KBM-7 (cell line): ENCODE measurements at regions not wholly inside any gene's neighbourhood (a gene's known extent, or its start where the extent isn't known, plus 50 kb on each side); places are given as distances from the start of the nearest gene placed in this dataset.
"Not testable (repeated sequence)": the region's sequence is repeated elsewhere in the genome, so short reads cannot be mapped to it uniquely, and the experiment has no call there.

Experiments used
- DNase-seq: peaks from one replicate; pipeline ENCODE4 v3.0.0-alpha.2; 2015
- in situ Hi-C: fragments of 300-500 bp; cut with MboI; formaldehyde crosslinking; loops from 2 replicates; pipeline ENCODE4 v1.14.3; 2020; ENCODE audit warnings: low sequenced_read_pairs, low pct_unique_long_range_greater_than_20kb, mixed read lengths

- no peak for DNase-seq
- in situ Hi-C loops, result no loop called here
Observed at GRCh38 chr1:182331387-182331786, 60.2 kb downstream of the GLUL start.

DNA sequence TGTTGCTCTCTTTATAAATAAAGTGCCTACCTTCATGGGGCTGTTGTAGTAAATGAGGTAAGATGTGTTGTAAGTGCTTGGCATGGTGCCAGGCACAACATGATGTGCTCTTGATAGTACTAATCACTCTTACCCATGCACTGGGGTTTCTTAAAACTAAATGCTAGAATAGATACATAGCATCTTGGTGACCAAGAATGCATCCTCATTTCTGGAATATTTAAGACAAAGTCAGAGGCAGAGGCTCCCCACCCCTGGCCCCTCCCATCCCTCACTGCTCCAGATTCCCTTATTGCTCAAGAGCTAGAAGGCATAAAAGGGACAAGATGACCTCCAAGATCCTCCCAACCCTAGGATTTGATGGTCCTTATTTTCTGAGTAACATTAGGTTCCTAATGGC, 61.3 kb downstream of the GLUL start:
- in situ Hi-C loops, result no loop called here
- no peak for DNase-seq

DNA sequence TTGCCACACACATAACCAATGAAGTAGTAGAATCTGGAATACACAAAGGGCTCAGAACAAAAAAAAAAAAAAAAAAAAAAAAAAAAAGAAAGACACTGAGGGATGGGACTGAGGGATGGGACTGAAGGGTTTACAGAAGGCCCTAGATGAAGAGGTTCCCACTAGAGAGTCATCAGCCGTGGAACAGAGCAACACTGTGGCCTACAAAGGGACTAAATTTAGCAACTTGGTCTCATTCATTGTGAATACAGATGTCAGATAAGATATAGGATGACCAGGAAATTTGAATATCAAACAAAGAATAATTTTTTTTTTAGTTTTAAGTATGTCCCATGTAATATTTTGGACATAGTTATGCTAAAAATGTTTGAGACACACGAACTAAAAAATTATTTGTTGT, 62.1 kb downstream of the GLUL start:
- DNase-seq, result no peak
- in situ Hi-C loops, result no loop called here

DNA sequence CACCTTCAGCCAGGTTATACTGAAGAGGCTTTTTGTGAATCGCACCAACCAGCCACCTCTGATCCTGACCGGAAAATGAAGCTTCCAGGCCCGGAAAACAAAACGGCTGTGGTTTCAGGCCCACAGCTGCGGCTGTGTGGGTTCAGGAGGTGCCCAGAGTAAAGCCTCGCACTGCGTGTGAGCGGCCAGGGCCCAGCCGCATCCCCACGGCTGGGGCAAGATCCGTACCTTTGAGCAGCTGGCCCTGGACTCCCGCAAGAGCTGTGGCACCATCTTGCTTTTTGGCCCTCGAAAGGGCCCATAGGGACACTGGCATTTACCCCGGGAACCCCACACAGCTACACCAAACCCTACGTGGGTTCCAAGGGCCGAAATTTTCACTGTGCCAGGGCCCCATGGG, 63.0 kb downstream of the GLUL start:
- no peak for DNase-seq
- in situ Hi-C loops, result no loop called here

- no peak for DNase-seq
- in situ Hi-C loops, result no loop called here
Observed at GRCh38 chr1:182325339-182325738, 66.3 kb downstream of the GLUL start.

- in situ Hi-C loops, DNase-seq: not testable (repeated sequence)
Observed at GRCh38 chr1:182321532-182321931, 70.1 kb downstream of the GLUL start.

- in situ Hi-C loops, result no loop called here
- DNase-seq, result no peak
Observed at GRCh38 chr1:182317611-182318161, 73.9 kb downstream of the GLUL start.

DNA sequence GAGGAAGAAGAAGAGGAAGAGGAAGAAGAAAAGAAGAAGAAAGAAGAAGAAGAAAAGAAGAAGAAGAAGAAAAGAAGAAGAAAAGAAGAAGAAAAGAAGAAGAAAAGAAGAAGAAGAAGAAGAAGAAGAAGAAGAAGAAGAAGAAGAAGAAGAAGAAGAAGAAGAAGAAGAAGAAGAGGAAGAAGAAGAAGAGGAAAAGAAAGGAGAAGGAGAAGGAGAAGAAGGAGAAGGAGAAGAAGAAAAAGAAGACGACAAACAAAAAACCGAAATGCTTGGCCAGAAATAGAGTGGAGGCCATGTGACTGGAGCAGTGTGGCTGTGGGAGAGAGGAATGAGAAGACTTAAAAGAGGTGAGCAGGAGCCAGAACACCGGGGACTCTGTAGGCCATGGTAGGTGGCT, 75.1 kb downstream of the GLUL start:
- in situ Hi-C loops, DNase-seq: not testable (repeated sequence)

- in situ Hi-C loops, result no loop called here
- no peak for DNase-seq
Observed at GRCh38 chr1:182315167-182315556, 76.4 kb downstream of the GLUL start.

DNA sequence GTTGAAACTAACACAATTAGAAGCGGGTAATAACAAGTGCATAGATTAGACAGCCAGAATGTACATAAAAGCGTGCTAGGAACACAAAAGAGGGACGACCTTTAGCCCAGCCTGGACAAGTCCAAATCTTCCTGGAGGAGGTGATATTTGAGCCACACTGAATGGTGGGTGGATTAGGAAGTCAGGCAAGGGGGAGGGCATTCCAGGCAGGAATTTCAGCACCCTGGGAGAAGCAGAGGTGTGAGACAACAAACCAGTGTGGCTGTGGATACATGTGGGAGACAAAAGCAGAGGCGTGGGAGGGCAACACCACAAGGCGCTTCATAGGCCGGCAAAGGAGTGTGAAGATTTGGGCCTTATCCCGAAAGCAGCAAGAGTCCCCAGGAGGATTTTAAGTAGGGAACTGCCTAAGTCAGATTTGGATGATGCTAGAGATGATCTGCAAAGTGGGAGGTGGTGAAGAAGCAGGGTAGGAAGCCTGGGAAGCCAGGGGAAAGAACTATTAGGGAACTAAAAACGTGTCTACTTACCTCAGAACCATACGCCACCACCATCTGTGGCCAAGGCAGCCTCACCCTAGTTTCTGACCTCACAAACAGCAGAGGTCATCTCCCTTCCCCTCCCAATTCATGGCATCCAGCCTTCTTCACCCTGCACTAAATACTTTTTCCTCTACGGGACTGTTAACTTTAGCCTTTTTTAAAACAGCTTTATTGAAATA, 81.8 kb downstream of the GLUL start:
- in situ Hi-C loops, result no loop called here
- DNase-seq, result no peak

GRCh38 chr1:182308826-182309225, 82.8 kb downstream of the GLUL start:
- in situ Hi-C loops, result no loop called here
- DNase-seq, result no peak

DNA sequence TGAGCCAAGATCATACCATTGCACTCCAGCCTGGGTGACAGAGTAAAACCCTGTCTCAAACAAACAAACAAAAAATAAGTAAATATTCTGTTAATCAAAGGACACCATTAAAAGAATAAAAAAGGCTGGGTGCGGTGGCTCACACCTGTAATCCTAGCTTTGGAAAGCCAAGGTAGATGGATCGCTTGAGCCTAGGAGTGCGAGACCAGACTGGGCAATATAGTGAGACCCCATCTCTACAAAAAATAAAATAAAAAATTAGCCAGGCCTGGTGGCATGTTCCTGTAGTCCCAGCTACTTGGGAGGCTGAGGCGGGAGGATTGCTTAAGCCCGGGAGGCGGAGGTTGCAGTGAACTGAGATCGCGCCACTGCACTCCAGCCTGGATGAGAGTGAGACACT, 84.1 kb downstream of the GLUL start:
- DNase-seq, in situ Hi-C loops: not testable (repeated sequence)

GRCh38 chr1:182305861-182306260, 85.7 kb downstream of the GLUL start:
- no peak for DNase-seq
- in situ Hi-C loops, result no loop called here

- DNase-seq, result no peak
- in situ Hi-C loops, result no loop called here
Observed at GRCh38 chr1:182304627-182305026, 87.0 kb downstream of the GLUL start.

DNA sequence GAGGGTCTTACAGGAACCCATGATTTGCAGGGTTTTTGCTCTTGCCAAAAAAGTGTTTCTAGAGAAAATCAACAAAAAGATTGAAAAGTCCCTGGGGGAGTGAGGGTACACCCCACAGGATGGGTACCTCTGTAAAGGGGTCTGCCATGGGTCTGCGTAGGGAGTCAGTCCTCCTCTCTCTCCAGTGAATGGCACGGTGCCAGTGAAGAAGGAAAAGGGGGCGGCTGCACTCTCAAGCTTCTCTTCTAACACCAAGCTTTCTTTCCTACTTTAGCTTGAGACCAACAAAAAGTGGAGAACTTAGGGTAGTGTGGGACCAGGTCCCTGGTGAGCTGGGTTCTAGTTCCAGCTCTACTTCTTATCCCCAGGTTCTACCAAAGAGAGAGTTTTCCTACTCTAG, 87.4 kb downstream of the GLUL start:
- DNase-seq, result no peak
- in situ Hi-C loops, result no loop called here

GRCh38 chr1:182303778-182304177, 87.8 kb downstream of the GLUL start:
- in situ Hi-C loops, result no loop called here
- DNase-seq, result no peak

DNA sequence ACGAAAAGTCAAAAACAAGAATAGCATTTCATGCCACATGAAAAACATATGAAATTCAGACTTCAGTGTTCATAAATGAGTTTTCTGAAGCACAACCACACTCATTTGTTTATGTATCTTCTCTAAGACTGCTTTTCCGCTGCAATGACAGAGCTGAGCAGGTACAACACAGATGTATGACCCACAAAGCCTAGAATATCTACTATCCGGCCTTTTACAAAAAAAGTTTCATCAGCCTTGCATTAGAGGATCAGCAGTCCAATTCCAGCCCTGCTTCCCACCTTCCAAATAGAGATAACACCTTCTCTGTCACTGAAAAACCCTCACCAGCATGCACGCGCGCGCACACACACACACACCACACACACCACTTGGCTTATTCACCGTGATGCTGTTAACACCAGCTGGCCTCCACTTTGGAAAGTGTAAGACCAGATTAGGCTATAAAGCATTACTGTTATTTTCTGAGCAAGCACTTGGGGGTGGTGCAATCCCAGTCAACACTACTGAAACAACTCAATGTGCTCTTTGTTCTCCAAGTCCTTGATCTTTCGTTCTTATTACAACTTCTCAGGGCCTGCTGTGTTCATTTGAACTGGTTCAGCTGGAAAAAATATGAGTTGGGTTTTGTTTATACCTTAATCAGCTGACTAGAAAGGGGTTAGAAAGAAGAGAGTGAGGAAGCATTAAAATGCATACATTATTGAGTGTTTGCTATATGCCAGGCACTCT, 90.0 kb downstream of the GLUL start:
- in situ Hi-C loops, result no loop called here
- DNase-seq, result no peak

- no peak for DNase-seq
- in situ Hi-C loops, result no loop called here
Observed at GRCh38 chr1:182301026-182301436, 90.6 kb downstream of the GLUL start.

DNA sequence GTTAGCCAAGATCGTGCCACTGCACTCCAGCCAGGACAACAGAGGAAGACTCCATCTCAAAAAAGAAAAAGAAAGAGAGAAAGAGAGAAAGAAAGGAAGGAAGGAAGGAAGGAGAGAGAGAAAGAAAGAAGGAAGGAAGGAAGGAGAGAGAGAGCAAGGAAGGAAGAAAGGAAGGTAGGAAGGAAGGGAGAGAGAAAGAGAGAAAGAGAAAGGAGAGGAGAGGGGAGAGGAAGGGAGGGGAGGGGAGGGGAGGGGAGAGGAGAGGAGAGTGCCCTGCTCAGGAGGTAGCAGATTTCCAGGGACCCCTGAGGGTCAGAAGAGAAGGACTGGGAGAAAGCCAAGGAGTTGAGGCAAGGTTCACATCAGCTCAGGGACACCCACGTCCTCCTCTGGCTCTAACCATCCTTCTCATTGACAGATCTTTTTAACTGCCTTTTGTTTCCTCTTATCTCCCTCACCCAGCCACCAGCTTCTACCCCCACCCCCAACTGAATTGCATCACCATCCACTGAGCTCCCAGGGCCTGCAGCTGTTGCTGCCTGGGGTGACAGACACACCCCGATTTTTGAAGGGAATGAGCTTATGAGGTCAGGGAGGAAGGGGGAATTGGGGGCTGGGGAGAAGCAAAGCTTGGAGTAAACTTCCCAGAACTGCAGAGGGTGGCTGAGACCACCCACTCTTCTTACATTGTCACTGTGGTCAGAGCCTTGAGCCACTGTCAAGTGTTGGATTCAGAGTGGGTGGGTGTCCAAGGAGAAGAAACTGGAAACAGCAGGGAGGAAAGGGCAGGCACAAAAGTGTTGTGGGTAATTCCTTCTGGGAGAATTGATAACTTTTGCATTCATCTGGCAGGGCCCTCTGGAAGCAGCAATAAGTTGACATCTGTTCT, 91.6 kb downstream of the GLUL start:
- in situ Hi-C loops, result no loop called here
- DNase-seq, result peak; percentile 93
